NCI-H2107 treated with DMSO at 0.1 percent for 48 hours (cell line): ENCODE measurements at regions not wholly inside any gene's neighbourhood (a gene's known extent, or its start where the extent isn't known, plus 50 kb on each side); places are given as distances from the start of the nearest gene placed in this dataset.
"Not testable (repeated sequence)": the region's sequence is repeated elsewhere in the genome, so short reads cannot be mapped to it uniquely, and the experiment has no call there.

Experiments used
- DNase-seq: peaks from one replicate; lab custom pipeline; 2025; ENCODE audit not compliant: unreplicated experiment; lab: John Stamatoyannopoulos, UW

DNA sequence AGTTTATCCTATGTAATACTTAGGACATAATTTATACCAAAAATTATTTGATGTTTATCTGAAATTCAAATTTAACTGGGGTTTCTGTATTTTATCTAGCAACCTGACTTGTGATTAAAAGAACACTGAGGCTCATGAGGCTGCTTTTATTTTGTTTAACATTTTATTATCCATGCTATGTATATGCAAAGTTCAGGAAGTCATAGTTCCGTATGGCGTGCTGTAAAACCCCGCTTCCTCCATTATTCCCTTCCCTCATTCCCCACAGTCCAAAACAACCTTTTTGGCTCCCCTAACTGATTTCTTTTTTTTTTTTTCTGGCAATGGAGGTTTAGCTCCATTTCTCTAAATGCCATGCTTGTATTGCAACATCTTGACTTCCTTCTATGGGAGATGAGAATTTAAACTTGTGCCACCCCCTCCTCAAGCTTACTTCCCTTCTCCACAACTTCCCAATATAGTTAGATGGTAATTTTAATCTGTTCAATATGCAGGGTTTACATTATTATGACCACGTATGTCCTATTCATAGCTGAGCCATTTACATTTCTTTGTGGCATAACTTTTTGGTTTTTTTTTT, 138.0 kb upstream of the DNAH14 start:
- DNase-seq, result no peak

DNA sequence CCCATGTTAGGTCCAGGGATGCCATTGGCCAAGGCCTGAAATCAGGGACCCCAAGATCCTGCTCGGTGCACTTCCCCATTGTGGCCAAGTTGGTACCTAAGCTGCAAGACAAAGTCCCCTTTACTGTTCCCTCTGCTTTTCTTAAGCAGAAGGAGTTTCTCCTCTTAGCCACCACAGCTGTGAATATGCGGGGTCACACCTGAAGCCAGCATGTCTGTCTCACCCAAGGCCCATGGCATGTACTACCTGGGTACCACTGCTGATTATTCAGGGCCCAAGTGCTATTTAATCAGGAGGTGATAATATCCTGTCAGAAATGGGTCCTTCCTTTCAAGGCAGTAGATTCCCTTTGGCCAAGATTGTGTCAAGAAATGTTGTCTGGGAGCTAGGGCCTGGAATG, 133.9 kb upstream of the DNAH14 start:
- DNase-seq, result no peak

- no peak for DNase-seq
Measured at GRCh38 chr1:224799083-224799482, 130.4 kb upstream of the DNAH14 start.

GRCh38 chr1:224800486-224801119, 128.9 kb upstream of the DNAH14 start:
- no peak for DNase-seq

DNA sequence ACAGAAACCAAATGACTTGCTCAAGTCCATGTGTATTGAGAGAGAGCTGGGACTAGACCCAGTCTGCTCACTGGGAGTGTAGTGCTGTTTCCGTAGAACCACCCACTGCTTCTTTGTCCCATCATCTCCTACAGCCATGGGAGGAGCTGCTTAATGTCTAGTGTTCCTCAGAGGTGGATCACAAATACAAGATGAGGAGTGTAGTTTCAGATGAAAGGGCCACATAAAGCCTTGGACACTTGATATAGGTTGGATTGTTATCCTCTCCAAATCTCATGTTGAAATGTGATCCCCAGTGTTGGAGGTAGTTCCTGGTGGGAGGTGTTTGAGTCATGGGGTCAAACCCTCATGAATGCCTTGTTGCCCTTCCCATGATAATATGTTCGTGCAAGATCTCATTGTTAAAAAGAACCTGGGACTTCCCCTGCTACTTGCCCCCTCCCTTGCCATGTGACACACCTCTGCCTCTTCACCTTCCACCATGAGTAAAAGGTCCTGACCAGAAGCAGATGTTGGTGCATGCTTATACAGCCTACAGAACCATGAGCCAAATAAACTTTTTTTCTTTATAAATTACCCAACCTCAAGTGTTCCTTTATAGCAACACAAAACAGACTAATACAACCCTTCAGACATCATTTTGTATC, 127.5 kb upstream of the DNAH14 start:
- DNase-seq, result peak; percentile 75

- DNase-seq, result no peak
Measured at GRCh38 chr1:224802617-224803016, 126.9 kb upstream of the DNAH14 start.

DNA sequence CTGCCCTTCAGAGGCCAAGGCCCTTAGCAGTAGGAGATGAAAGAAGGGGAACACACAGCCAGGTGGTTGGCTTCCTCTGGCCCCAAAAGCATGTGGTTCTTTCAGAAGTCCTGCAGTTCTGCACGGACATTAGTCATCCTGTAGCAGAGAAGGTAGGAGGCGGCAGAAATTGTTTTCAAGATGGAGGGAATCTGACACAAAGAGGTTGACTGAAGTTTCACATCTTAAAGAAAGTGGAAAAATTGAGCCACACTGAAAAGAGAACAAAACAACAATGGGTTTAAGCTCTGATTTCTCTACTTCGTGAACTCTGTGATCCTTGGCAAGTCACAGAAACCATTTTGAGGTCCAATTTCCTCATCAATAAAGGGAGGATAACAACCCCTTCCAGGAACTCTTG, 125.3 kb upstream of the DNAH14 start:
- DNase-seq, result no peak

- no peak for DNase-seq
Measured at GRCh38 chr1:224805889-224806288, 123.6 kb upstream of the DNAH14 start.

DNA sequence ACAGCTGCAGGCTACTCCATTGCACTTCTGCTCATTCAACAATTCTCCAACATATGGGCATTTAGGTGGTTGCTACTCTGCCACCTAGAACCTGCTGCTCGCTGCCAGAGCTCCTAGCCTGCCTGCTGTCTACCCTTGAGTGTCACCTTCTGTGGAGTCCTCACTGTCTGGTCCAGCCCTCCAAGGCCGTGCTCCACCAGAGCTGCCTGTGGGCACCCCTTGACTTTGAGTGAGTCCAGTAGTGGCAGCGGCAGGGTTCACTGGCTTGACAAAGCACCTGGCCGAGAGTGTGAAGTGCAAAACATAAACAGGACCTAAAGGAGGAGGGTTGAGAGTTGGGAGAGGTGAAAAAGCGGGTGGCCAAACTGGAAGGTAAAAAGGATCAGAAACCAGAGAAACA, 120.3 kb upstream of the DNAH14 start:
- DNase-seq, result no peak

GRCh38 chr1:224809613-224810012, 119.9 kb upstream of the DNAH14 start:
- no peak for DNase-seq

GRCh38 chr1:224811564-224811963, 117.9 kb upstream of the DNAH14 start:
- no peak for DNase-seq

DNA sequence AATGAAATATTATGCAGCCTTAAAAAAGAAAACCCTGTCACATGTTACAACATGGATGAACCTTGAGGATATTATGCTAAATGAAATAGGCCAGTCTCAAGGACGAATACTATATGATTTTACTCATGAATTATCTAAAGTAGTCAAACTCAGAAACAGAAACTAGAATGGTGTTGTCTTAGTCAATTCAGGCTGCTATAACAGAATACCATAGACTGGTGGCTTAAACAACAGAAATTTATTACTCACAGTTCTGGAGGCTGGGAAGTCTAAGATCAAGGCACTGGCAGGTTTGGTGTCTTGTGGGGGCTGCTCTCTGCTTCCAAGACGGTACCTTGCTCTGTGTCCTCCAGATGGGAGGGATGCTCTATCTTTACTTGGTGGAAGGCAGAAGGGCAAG, 113.8 kb upstream of the DNAH14 start:
- DNase-seq, result no peak

- peak; percentile 93 for DNase-seq
Measured at GRCh38 chr1:224816062-224816461, 113.4 kb upstream of the DNAH14 start.

DNA sequence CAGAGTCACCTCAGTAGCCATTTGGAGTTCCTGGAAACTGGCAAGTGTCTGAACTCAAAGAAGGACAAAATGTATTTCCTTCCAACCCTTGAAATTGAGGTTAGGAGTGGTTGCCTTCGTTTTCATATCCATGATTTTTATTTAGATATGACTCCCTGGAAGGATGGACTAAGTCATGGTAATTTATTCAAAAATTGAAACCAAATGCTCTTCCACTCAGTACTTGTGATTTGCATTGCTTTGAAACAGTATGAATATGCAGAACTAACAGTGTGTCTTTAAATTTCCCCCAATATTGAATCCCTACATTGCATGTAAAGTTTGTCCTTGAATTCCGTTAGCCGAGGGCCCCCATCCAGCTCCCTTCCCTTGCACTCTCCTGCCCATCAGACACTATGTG, 112.1 kb upstream of the DNAH14 start:
- DNase-seq, result no peak

DNA sequence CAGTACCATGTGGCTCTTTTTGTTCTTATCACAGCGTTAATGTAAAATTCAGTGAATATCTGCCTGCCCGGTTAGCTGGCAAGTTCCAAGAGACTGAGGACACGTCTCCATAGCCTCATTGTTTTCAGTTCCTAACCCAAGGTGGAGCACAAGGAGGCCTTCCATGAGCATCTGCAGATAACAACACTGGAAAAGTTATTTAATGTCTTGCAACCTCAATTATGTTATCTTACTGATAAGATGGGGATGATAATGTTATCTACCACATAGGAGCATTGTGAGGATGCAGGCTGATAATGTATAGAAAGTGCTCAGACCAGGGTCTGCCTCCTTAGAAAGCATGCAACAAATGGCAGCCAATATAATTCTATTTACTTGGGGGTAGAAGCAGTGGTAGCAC, 109.6 kb upstream of the DNAH14 start:
- DNase-seq, result no peak

GRCh38 chr1:224820341-224820740, 109.1 kb upstream of the DNAH14 start:
- DNase-seq, result no peak

DNA sequence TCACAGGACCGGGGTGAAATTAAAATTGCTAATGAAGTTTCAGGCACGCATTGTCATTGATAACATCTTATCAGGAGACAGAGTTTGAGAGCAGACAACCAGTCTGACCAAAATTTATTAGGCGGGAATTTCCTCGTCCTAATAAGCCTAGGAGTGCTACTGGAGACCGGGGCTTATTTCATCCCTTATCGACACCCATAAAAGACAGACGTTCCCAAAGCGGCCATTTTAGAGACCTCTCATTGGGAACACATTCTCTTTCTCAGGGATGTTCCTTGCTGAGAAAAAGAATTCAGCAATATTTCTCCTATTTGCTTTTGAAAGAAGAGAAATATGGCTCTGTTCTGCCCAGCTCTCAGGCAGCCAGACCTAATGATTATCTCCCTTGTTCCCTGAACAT, 107.7 kb upstream of the DNAH14 start:
- DNase-seq, result not testable (repeated sequence)

GRCh38 chr1:224825525-224826000, 103.9 kb upstream of the DNAH14 start:
- no peak for DNase-seq

GRCh38 chr1:224828691-224829090, 100.8 kb upstream of the DNAH14 start:
- no peak for DNase-seq

DNA sequence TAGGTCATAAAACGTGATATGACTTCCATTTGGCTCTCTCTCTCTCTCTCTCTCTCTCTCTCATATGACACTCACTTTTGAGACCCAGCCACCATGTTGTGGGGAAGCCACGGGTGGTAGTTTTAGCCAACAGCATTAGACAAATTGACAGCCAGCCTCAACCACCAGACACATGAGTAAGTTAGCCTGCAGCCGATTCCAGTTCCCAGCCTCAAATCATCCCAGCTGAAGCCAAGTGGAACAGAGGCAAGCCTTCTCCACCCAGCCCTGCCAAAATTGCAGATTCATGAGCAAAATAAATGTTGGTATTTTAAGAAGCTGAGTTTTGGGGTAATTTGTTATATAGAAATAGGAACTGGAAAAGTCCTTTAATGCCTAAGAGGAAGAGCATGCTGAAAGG, 98.0 kb upstream of the DNAH14 start:
- no peak for DNase-seq

GRCh38 chr1:224839648-224840300, 89.7 kb upstream of the DNAH14 start:
- DNase-seq, result not testable (repeated sequence)

DNA sequence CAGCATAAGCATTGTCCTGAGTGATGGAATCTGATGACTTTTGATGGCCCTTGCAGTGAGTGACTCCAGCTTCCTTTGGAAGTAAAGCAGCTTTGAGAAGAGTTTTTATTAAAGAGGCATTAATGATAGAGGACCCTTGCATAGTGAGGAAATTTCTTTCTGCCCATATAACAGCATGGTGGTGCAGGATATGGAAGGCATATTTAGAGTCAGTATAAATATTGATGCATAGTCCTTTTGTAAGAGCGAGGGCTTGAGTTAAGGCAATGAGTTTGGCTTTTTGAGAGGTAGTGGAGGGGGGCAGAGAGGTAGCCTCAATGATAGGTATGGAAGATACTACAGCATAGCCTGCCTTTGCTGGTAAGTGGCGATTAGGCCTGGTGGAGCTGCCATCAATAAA, 87.7 kb upstream of the DNAH14 start:
- DNase-seq, result not testable (repeated sequence)
